Caco-2 (cell line): ENCODE measurements at regions not wholly inside any gene's neighbourhood (a gene's known extent, or its start where the extent isn't known, plus 50 kb on each side); places are given as distances from the start of the nearest gene placed in this dataset.
"Not testable (repeated sequence)": the region's sequence is repeated elsewhere in the genome, so short reads cannot be mapped to it uniquely, and the experiment has no call there.

ENCODE experiments used
- BruUV-seq: library from RNA; stranded (reverse); fragments of 400-500 nt; replicated peaks from 2 replicates; lab custom pipeline; 2021; lab: Mats Ljungman, UMichigan
- CTCF ChIA-PET: fragments of 300-600 bp; sonication (Branson Sonifier 250); formaldehyde crosslinking; loops from one replicate; lab custom pipeline; 2022; ENCODE audit warnings: antibody characterized with exemption; lab: Charles Lee
- POLR2A ChIA-PET: fragments of 300-600 bp; sonication (Branson Sonifier 250); formaldehyde crosslinking; loops from one replicate; lab custom pipeline; 2022; ENCODE audit warnings: antibody characterized with exemption; lab: Charles Lee
- DNase-seq, 2 experiments: peaks; one replicate each; pipeline versions ENCODE4 v3.0.0 to v3.0.0-alpha.2; 2020 to 2022
- H3K27me3 ChIP-seq: replicated peaks from 2 replicates; pipeline ENCODE4 v1.6.0; 2011; ENCODE audit warnings: low read length; ENCODE audit not compliant: control insufficient read depth, insufficient read depth
- H3K36me3 ChIP-seq: 2 replicates; pipeline ENCODE4 v1.5.1; 2011; ENCODE audit warnings: low read length; ENCODE audit not compliant: control insufficient read depth, insufficient read depth
- H3K4me1 ChIP-seq: fragments of 250-450 bp; sonication (Bioruptor Pico); 2 replicates; pipeline ENCODE4 v1.5.1; 2020; ENCODE audit warnings: mild to moderate bottlenecking
- H3K4me3 ChIP-seq: 2 replicates; pipeline ENCODE4 v1.5.1; 2011; ENCODE audit warnings: low read depth, mild to moderate bottlenecking, control low read depth, low read length
- H3K9me3 ChIP-seq: fragments of 250-450 bp; sonication (Bioruptor Pico); 2 replicates; pipeline ENCODE4 v1.5.1; 2020; ENCODE audit warnings: mild to moderate bottlenecking, moderate library complexity
- H3K27ac Mint-ChIP-seq: one replicate; pipeline ENCODE4 v1.8.0; 2022; ENCODE audit warnings: mixed read lengths; ENCODE audit not compliant: unreplicated experiment
- H3K27me3 Mint-ChIP-seq: one replicate; pipeline ENCODE4 v1.8.0; 2022; ENCODE audit warnings: mixed read lengths; ENCODE audit not compliant: insufficient read depth, unreplicated experiment
- H3K36me3 Mint-ChIP-seq: one replicate; pipeline ENCODE4 v1.8.0; 2022; ENCODE audit warnings: mild to moderate bottlenecking, mixed read lengths; ENCODE audit not compliant: insufficient read depth, unreplicated experiment
- H3K4me1 Mint-ChIP-seq: one replicate; pipeline ENCODE4 v1.8.0; 2022; ENCODE audit warnings: low read depth, mixed read lengths; ENCODE audit not compliant: unreplicated experiment
- H3K4me3 Mint-ChIP-seq: one replicate; pipeline ENCODE4 v1.8.0; 2022; ENCODE audit warnings: mild to moderate bottlenecking, moderate library complexity, mixed read lengths; ENCODE audit not compliant: unreplicated experiment
- H3K9me3 Mint-ChIP-seq: one replicate; pipeline ENCODE4 v1.8.0; 2022; ENCODE audit warnings: mixed read lengths; ENCODE audit not compliant: unreplicated experiment
- intact Hi-C: fragments of 100-400 bp; cut with micrococcal nuclease; formaldehyde crosslinking; loops from one replicate; pipeline ENCODE4 v1.10.0; 2022; ENCODE audit not compliant: unreplicated experiment
- TF ChIP-seq, protein P1 (sequence below), 2 experiments: fragments of 200-600 bp in 1 of 2; IDR thresholded peaks; 1 replicate in 1 of 2; 2 replicates in 1 of 2; pipeline versions ENCODE4 v1.5.1 to v1.8.0; 2011 to 2022; ENCODE audit warnings: antibody characterized with exemption in 1 of 2, control low read depth in 1 of 2, inconsistent platforms in 1 of 2, low read depth in 1 of 2, low read length in 1 of 2, mild to moderate bottlenecking in 1 of 2, moderate library complexity in 1 of 2; ENCODE audit not compliant: insufficient read depth in 1 of 2, severe bottlenecking in 1 of 2, unreplicated experiment in 1 of 2

DNA sequence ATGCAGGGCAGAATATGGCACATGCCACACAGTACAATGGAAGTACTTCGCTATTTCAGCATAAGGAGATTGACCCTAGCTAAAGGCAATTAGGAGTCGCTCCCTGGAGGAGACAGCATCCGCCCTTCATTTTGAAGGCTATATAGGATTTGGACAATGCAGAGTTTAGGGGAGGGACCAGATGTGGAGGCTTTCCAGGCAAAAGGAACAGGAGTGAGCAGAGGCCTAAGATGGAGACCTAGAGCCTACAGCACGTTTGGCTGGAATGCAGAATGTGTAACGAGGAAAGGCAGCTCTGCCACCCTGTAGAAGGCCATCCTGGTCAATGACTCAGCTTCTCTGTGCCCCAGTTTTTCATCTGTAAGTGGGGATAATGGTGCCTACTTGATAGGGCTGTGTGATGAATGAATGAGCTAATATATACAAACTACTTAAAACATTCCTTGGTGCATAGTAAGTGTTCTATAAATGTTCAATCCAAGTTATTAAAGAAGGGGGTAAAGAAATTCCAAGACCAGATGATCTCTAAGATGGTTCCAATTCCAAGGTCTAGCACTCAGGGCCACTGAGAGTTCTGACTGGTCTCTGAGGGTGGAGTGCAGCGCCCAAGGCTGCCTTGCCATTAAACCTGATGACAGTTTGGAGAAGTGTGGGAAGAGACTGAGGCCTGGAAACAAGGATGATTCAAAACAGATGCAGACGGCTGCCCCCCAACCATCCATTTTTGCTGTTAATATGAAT is 54.3 kb upstream of the FRMD6 start:
- Histone ChIP-seq H3K36me3 (no peaks in the 10 kb centered on the region), H3K9me3 (no peaks in the 10 kb centered on the region), H3K4me1 (no peaks in the 10 kb centered on the region), H3K4me3 (no peak overlapping the region), H3K27me3 (no peaks in the 10 kb centered on the region)
- TF ChIP-seq, protein P1, sequence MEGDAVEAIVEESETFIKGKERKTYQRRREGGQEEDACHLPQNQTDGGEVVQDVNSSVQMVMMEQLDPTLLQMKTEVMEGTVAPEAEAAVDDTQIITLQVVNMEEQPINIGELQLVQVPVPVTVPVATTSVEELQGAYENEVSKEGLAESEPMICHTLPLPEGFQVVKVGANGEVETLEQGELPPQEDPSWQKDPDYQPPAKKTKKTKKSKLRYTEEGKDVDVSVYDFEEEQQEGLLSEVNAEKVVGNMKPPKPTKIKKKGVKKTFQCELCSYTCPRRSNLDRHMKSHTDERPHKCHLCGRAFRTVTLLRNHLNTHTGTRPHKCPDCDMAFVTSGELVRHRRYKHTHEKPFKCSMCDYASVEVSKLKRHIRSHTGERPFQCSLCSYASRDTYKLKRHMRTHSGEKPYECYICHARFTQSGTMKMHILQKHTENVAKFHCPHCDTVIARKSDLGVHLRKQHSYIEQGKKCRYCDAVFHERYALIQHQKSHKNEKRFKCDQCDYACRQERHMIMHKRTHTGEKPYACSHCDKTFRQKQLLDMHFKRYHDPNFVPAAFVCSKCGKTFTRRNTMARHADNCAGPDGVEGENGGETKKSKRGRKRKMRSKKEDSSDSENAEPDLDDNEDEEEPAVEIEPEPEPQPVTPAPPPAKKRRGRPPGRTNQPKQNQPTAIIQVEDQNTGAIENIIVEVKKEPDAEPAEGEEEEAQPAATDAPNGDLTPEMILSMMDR (IDR thresholded peaks at IDR 0.05; ENCODE audit: insufficient read depth in 1 of 2, low read depth in 1 of 2, low read length in 1 of 2, severe bottlenecking in 1 of 2, unreplicated experiment in 1 of 2) = no peak
- ChIA-PET CTCF (no interaction called here), POLR2A (no interaction called here)
- H3K27ac Mint-ChIP-seq = no peak overlapping the region
- H3K4me1 Mint-ChIP-seq = no peaks in the 10 kb centered on the region
- H3K4me3 Mint-ChIP-seq = no peak overlapping the region
- no TSS peak for BruUV-seq
- no peaks in the 10 kb centered on the region for H3K36me3 Mint-ChIP-seq
- H3K27me3 Mint-ChIP-seq = no peaks in the 10 kb centered on the region
- H3K9me3 Mint-ChIP-seq = no peaks in the 10 kb centered on the region
- intact Hi-C loops = no loop called here
- DNase-seq = no peak

DNA sequence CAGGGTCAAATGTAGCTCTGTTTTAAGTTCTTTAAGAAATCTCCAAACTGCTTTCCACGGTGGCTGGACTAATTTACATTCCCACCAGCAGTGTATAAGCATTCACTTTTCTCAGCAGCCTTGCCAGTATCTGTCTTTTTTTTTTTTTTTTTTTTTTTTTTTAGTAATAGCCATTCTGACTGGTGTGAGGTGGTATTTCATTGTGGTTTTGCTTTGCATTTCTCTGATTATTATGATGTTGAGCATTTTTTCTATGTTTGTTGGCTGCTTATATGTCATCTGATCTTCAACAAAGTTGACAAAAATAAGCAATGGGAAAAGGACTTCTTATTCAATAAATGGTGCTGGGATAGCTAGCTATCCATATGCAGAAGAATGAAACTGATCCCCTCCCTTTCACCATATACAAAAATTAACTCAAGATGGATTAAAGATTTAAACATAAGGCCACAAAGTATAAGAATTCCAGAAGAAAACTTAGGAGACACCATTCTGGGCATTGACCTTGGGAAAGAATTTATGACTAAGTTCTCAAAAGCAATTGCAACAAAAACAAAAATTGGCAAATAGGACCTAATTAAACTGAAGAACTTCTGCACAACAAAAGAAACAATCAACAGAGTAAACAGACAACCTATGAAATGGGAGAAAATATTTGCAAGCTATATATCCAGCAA is 52.6 kb upstream of the FRMD6 start:
- H3K27me3 Mint-ChIP-seq, BruUV-seq, intact Hi-C loops, POLR2A ChIA-PET, H3K9me3 Mint-ChIP-seq, CTCF ChIA-PET, H3K4me3 Mint-ChIP-seq, DNase-seq, H3K4me1 ChIP-seq, H3K36me3 ChIP-seq, H3K36me3 Mint-ChIP-seq, H3K27ac Mint-ChIP-seq, H3K4me3 ChIP-seq, H3K9me3 ChIP-seq, H3K27me3 ChIP-seq, H3K4me1 Mint-ChIP-seq: not testable (repeated sequence)

DNA sequence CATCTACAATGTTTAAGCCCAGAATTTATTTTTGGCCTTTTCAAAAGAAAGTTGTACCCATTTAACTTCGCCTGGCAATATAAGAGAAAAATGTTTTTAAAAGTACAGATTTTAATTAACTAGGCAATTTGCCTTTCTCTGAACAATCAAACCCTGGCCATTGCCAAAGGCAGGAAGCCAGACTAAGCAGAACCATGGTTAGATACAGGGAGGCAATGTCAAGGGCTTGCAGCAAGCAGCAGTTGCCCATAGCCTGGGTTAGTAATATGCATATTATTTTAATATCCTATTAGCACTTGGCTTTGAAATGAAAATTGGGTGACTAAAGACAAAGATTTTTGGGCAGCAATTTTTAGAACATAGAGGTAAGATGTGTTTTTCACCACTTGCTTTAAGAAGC is 51.1 kb upstream of the FRMD6 start:
- H3K4me3 Mint-ChIP-seq = no peak overlapping the region
- H3K9me3 Mint-ChIP-seq = no peaks in the 10 kb centered on the region
- intact Hi-C loops = no loop called here
- Histone ChIP-seq H3K27me3 (no peaks in the 10 kb centered on the region), H3K36me3 (no peaks in the 10 kb centered on the region), H3K4me1 (peaks cover 9% of the 10 kb centered on the region), H3K9me3 (no peaks in the 10 kb centered on the region), H3K4me3 (no peak overlapping the region)
- BruUV-seq = no TSS peak
- CTCF ChIA-PET = no interaction called here
- no peak for DNase-seq
- H3K4me1 Mint-ChIP-seq = peaks cover 16% of the 10 kb centered on the region
- H3K27ac Mint-ChIP-seq = no peak overlapping the region
- no peaks in the 10 kb centered on the region for H3K36me3 Mint-ChIP-seq
- POLR2A ChIA-PET = no interaction called here
- H3K27me3 Mint-ChIP-seq = no peaks in the 10 kb centered on the region
- TF ChIP-seq, protein P1 (IDR thresholded peaks at IDR 0.05; ENCODE audit: insufficient read depth in 1 of 2, low read depth in 1 of 2, low read length in 1 of 2, severe bottlenecking in 1 of 2, unreplicated experiment in 1 of 2) = no peak
